Tibial artery (tissue), 4 donors: ENCODE measurements at regions not wholly inside any gene's neighbourhood (a gene's known extent, or its start where the extent isn't known, plus 50 kb on each side); places are given as distances from the start of the nearest gene placed in this dataset.
A peak's percentile ranks its signal among the peaks of the same experiment; 100 is the strongest.
"Not testable (repeated sequence)": the region's sequence is repeated elsewhere in the genome, so short reads cannot be mapped to it uniquely, and the experiment has no call there.

Experiments used
- DNase-seq, 2 donors: peaks; one replicate each; pipeline ENCODE4 v3.0.0-alpha.2; 2019
- H3K27ac ChIP-seq, 2 donors: fragments of 200-600 bp; sonication (generic) in 1 of 2; 1 replicate in 1 of 2; 2 replicates in 1 of 2; pipeline ENCODE4 v1.5.1; 2018 to 2019; ENCODE audit warnings: mild to moderate bottlenecking in 1 of 2
- H3K27me3 ChIP-seq, 2 donors: fragments of 200-600 bp; sonication (generic) in 1 of 2; one replicate each; pipeline versions ENCODE4 v1.5.1 to v1.6.0; 2016 to 2019
- H3K36me3 ChIP-seq, 3 donors: fragments of 200-600 bp; sonication (generic) in 2 of 3; one replicate each; pipeline ENCODE4 v1.5.1; 2016 to 2019; ENCODE audit warnings: mild to moderate bottlenecking in 2 of 3
- H3K4me1 ChIP-seq, 4 donors: fragments of 200-600 bp; sonication (generic) in 2 of 4; 1 replicate in 3 of 4; 2 replicates in 1 of 4; pipeline ENCODE4 v1.5.1; 2016 to 2019
- H3K4me3 ChIP-seq, 2 donors: fragments of 200-600 bp; sonication (generic) in 1 of 2; 1 replicate in 1 of 2; 2 replicates in 1 of 2; pipeline ENCODE4 v1.5.1; 2018 to 2019; ENCODE audit warnings: mild to moderate bottlenecking in 2 of 2
- H3K9me3 ChIP-seq, 3 donors: fragments of 200-600 bp; sonication (generic) in 1 of 3; one replicate each; pipeline ENCODE4 v1.5.1; 2016 to 2019
- CTCF ChIP-seq, 2 experiments: fragments of 200-600 bp in 1 of 2; fragments of 450-650 bp in 1 of 2; IDR thresholded peaks; one replicate each; pipeline ENCODE4 v1.5.1; 2017 to 2019; ENCODE audit warnings: antibody characterized with exemption in 2 of 2, mild to moderate bottlenecking in 1 of 2, moderate library complexity in 1 of 2
- intact Hi-C: fragments of 100-400 bp; cut with DNase I; formaldehyde crosslinking; loops from one replicate; pipeline ENCODE4 v1.15.0; 2023; ENCODE audit warnings: low total_unique reads

- intact Hi-C loops, result no loop called here
Measured at GRCh38 chr5:115695310-115695880, 69.6 kb upstream of the TMED7 start.

GRCh38 chr5:115691814-115692213, 66.0 kb upstream of the TMED7 start:
- H3K9me3 ChIP-seq, H3K4me3 ChIP-seq, H3K27me3 ChIP-seq, DNase-seq, H3K4me1 ChIP-seq, H3K27ac ChIP-seq, H3K36me3 ChIP-seq, intact Hi-C loops: not testable (repeated sequence)

More at GRCh38 chr5:115695310-115695880, 69.6 kb upstream of the TMED7 start:
- Histone ChIP-seq H3K27me3 (no peaks in the 10 kb centered on the region), H3K4me1 (no peaks in the 10 kb centered on the region), H3K9me3 (no peaks in the 10 kb centered on the region), H3K36me3 (no peaks in the 10 kb centered on the region), H3K4me3 (no peak overlapping the region), H3K27ac (no peak overlapping the region)
- TF ChIP-seq CTCF (IDR thresholded peaks at IDR 0.05), result no peak
- no peak for DNase-seq

- Histone ChIP-seq H3K36me3 (no peaks in the 10 kb centered on the region), H3K27me3 (no peaks in the 10 kb centered on the region), H3K9me3 (no peaks in the 10 kb centered on the region), H3K27ac (peak overlapping the region in 1 of 2 donors; percentile 72), H3K4me1 (peaks cover 0 to 26% (median 13%) of the 10 kb centered on the region in 4 donors), H3K4me3 (no peak overlapping the region)
- no peak for TF ChIP-seq CTCF (IDR thresholded peaks at IDR 0.05)
- intact Hi-C loops, result no loop called here
- no peak for DNase-seq
Measured at GRCh38 chr5:115686738-115687074, 60.9 kb upstream of the TMED7 start.

DNA sequence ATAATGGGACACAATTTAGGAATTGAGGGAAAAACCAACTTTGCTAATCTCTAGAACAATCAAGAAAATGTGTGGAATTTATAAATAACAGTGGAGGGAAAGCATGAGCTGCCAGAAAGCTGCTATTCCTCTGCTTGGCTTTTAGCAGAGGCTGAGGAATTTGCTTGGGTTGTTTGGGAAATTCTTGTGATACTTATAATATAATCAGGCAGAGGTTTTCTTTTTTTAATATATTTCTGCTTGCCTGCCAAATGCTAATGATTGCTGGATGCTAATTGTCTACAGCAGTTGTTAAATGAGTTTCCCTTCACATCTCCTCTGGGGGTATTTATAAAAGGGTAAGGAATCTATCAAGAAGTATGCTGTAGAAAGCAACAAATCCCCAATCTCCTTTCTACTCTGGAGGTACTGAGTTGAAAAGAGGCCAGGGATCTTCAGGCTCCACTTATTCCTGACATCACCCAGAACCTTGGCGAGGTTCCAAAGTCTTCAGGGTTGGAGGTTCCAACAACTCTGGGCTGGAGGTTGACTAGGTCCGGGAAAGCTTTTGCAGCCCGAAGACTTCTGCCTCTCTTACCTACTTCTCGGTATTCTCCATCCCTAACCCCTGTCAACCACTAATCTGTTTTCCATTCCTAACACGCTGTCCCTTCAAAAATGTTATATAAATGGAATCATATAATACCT, 60.4 kb upstream of the TMED7 start:
- no peak for TF ChIP-seq CTCF (IDR thresholded peaks at IDR 0.05)
- intact Hi-C loops, result no loop called here

GRCh38 chr5:115685490-115685889, 59.7 kb upstream of the TMED7 start:
- no peak for TF ChIP-seq CTCF (IDR thresholded peaks at IDR 0.05)
- Histone ChIP-seq H3K27me3 (no peaks in the 10 kb centered on the region), H3K4me3 (no peak overlapping the region), H3K36me3 (no peaks in the 10 kb centered on the region), H3K4me1 (peaks cover 0 to 26% (median 13%) of the 10 kb centered on the region in 4 donors), H3K27ac (peak overlapping the region in 1 of 2 donors; percentile 72), H3K9me3 (no peaks in the 10 kb centered on the region)
- intact Hi-C loops, result no loop called here
- no peak for DNase-seq

More for the DNA sequence above, 60.4 kb upstream of the TMED7 start:
- peak overlapping the region in 1 of 2 donors; percentile 72 for H3K27ac ChIP-seq
- peak in 1 of 2 donors; percentile 22 for DNase-seq
- no peaks in the 10 kb centered on the region for H3K36me3 ChIP-seq
- peaks cover 0 to 26% (median 13%) of the 10 kb centered on the region in 4 donors for H3K4me1 ChIP-seq
- no peak overlapping the region for H3K4me3 ChIP-seq
- no peaks in the 10 kb centered on the region for H3K9me3 ChIP-seq
- H3K27me3 ChIP-seq, result no peaks in the 10 kb centered on the region

DNA sequence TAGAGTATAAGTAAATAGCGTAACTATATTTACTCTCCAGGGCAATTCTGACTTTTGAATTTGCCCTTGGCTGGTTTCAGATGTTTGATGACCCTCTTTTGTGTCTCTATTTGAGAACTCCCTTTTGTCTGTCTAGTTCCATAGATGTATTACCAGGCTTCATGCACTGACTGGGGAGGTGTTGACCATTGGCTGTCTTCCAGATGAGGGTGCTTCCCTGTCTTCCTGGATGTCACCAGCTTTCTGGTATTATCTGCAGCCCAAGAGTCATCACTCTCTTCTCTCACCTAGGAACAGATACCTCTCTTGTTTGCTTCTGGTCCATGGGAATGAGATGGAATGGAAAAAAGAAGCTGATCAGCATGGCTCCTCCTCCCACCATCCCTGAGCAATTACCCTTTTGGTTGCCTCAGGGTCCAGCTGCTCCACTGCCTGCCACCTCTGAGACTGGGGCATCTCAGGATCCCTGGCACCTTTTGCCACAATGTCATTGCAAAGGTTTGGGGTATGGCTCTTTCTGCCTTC, 58.7 kb upstream of the TMED7 start:
- intact Hi-C loops, result no loop called here
- H3K4me3 ChIP-seq, result no peak overlapping the region
- H3K27me3 ChIP-seq, result no peaks in the 10 kb centered on the region
- H3K4me1 ChIP-seq, result peaks cover 0 to 26% (median 13%) of the 10 kb centered on the region in 4 donors
- H3K27ac ChIP-seq, result no peak overlapping the region
- no peaks in the 10 kb centered on the region for H3K36me3 ChIP-seq
- no peak for DNase-seq
- H3K9me3 ChIP-seq, result no peaks in the 10 kb centered on the region
- no peak for TF ChIP-seq CTCF (IDR thresholded peaks at IDR 0.05)
